Hypothalamus (tissue), 51 donors: ENCODE measurements at regions not wholly inside any gene's neighbourhood (a gene's known extent, or its start where the extent isn't known, plus 50 kb on each side); places are given as distances from the start of the nearest gene placed in this dataset.

ENCODE experiments used
- DNase-seq, 51 donors: peaks; one replicate each; lab custom pipeline; 2025; lab: John Stamatoyannopoulos, UW

- DNase-seq: peak in 1 of 51 donors; percentile 1
Measured at GRCh38 chr2:164314148-164314547, 307.1 kb downstream of the GRB14 start.

- no peak for DNase-seq
Measured at GRCh38 chr2:164306872-164307271, 314.4 kb downstream of the GRB14 start.

DNA sequence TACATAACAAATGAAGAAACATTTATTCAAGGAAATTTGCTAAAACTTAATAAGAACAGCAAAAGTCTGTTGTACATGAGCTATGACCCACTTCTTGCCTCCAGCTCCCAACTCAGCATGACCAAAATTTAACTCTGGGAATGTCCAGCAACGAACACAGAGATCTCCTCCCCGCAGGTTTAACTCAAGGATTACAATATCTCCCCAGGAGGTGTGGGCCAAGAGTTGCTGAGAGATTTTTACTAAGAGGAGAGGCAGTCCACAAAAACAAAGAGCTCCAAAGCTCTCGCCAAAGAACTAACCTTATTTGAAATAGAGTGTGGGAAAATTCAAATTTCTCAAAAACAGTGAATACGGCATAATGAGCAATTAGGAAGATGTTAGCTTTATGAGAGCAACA lies 318.5 kb downstream of the GRB14 start:
- DNase-seq: no peak

DNA sequence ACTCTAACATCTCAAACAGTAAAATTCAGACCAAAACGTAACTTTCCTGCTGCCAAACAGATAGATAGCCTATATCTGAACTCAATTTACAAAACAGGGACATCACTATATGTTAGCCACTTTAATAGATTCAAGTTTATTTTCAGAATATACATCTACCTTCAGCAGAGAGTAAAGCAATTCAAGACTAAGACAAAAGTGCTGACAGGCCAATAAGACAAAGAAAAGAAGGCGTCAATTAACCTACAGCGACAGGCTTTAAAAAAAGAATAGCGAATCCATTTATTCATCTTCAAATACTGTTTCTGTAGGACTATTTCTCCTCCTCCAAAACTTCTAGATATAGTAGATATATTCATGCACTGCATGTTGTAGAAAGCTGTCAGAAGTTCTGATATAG lies 333.0 kb downstream of the GRB14 start:
- no peak for DNase-seq

- DNase-seq: no peak
Measured at GRCh38 chr2:164287056-164287455, 334.2 kb downstream of the GRB14 start.

- no peak for DNase-seq
Measured at GRCh38 chr2:164285576-164285975, 335.7 kb downstream of the GRB14 start.

DNA sequence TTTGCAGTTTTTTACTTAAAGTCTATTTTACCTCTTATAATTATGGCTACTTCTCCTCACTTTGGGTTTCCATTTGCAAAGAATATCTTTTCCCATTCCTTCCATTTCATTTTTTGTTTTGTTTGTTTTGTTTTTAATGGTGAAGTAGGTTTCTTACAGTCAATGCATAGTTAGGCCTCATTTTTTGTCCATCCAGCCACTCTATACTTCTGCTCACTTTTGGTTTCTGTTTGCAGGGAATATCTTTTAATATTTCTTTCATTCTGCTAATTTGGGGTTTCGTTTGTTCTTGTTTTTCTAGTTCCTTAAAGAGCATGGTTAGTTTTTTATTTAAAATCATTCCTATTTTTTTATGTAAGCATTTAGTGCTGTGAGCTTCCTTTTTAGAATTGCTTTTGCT lies 339.4 kb downstream of the GRB14 start:
- no peak for DNase-seq

GRCh38 chr2:164275659-164276058 lies 345.6 kb downstream of the GRB14 start:
- DNase-seq: no peak

- no peak for DNase-seq
Measured at GRCh38 chr2:164260506-164260905, 360.8 kb downstream of the GRB14 start.

DNA sequence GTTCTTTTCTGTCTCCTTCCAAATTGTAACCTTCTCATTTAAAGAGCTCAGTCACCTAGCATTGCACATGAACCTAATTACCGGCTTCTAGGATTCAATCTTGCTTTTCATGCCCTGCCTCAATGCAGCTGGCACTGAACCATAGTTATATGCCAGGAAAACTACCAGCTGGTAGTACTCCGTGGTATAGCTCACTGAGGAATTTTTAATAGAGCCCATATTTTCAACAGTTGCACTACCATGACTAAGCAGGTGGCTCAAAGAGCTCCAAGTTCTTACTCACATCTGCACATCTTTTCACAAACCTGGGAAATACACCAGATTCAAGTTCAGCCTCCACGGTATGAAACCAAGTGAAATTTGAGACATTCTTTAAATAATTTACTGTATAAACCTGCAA lies 363.5 kb downstream of the GRB14 start:
- peak in 1 of 51 donors; percentile 0 for DNase-seq

DNA sequence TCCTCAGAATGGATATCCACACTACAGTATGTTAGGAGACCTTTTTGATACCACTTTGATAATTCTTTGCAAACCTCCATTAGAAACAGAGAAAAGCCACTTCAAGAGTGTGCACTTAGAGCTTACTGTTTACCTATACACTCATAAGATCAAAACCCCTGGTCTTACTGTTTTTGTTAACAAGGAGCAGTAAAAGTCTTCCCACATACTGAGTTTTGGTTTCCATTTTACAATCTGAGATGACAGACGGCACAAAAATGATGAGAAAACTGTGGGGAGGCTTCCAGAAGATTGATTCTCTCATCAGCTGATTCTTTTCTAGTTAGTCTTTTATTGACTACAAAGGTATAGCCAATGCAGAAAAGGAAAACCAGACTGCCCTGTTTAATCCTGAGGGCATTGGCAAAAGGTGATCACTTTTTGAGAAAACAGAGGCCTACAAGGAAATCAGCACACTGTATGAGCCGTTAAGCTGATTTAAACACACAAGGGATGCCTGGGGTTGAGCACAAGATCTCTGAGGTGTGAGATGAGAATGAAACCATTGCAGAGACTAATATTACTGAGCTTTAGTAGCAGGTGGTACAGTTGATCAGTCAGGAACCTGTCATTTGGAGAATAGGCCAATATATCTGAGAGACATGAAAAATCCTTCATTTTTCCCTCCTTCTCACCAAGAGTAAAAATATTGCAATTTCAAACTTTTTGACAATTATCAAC lies 368.6 kb downstream of the GRB14 start:
- DNase-seq: no peak

- DNase-seq: no peak
Measured at GRCh38 chr2:164243315-164243714, 378.0 kb downstream of the GRB14 start.

- DNase-seq: no peak
Measured at GRCh38 chr2:164242409-164242808, 378.9 kb downstream of the GRB14 start.

GRCh38 chr2:164234074-164234473 lies 387.2 kb downstream of the GRB14 start:
- no peak for DNase-seq

GRCh38 chr2:164224007-164224406 lies 397.3 kb downstream of the GRB14 start:
- DNase-seq: no peak

GRCh38 chr2:164221473-164221872 lies 399.8 kb downstream of the GRB14 start:
- no peak for DNase-seq

DNA sequence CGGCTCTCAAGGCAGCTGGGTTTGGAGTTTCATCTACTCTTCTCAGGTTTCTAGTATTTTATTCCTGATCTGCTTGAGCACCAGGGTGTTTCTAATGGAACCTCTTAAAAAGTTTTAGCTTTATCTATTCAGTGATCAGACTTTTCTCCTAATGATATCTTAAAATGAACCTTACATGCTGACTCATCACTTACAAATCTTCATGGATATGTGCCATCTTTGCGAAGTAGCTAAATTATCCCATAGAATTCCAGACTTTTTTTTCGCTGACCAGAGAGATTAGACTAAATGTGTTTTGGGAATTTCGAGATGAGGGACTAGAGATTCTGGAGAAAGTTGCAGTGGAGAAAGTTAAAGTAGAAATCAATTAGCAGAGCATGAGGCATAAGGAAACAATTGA lies 401.0 kb downstream of the GRB14 start:
- DNase-seq: no peak

DNA sequence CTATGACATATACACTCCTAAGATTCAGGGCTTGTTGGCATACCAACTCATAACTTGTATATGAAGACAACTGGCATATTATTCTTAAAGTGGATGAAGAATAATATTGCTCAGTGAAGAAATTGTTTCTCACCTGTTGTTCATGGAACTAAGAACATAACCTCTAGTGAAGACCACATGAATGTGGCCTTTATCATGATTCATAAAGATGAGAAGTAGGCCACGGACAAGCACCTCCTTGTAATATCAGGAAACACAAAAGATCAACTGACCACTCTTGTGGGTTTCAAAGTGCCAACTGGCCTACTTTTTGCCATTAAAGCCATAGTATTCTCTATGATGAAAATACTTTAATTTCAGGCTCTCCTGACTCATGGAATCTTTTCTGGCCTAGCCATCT lies 407.4 kb downstream of the GRB14 start:
- no peak for DNase-seq

GRCh38 chr2:164205347-164205746 lies 415.9 kb downstream of the GRB14 start:
- no peak for DNase-seq

- no peak for DNase-seq
Measured at GRCh38 chr2:164203131-164203530, 418.2 kb downstream of the GRB14 start.

GRCh38 chr2:164198256-164198655 lies 423.0 kb downstream of the GRB14 start:
- no peak for DNase-seq

- DNase-seq: no peak
Measured at GRCh38 chr2:164190700-164191099, 430.6 kb downstream of the GRB14 start.

DNA sequence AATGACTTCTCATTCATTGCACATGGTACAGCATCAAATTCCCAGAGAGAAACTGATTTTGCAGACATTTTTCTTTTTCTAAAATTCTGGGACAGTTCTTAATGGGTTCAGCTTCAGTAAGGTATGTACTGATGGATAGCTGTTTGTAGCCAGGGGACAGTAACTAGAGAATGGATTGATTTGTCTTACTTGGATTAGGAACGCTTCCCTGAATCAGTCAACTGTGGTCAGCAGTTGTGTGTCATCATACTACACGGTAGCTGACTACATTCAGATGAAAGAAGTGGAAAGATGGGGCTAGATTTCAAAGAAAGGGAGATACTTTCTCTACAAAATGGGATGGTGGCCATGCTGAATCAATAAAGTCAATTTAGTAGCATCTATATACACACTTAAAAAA lies 431.4 kb downstream of the GRB14 start:
- DNase-seq: no peak
